GM12878 (cell line): ENCODE measurements at regions not wholly inside any gene's neighbourhood (a gene's known extent, or its start where the extent isn't known, plus 50 kb on each side); places are given as distances from the start of the nearest gene placed in this dataset.

ENCODE experiments used
- ATAC-seq: fragments of 200-7000 bp; cut with Tn5 transposase; 3 replicates; pipeline ENCODE4 v1.9.1; 2020; ENCODE audit warnings: mild to moderate bottlenecking, moderate library complexity
- BruUV-seq: library from RNA; stranded (reverse); fragments of 400-500 nt; replicated peaks from 2 replicates; lab custom pipeline; 2021; lab: Mats Ljungman, UMichigan
- CTCF ChIA-PET: fragments of 300-600 bp; sonication (Branson Sonifier 250); formaldehyde crosslinking; extraction: SDS; loops from one replicate; lab custom pipeline; 2021; ENCODE audit warnings: inconsistent platforms; lab: Yijun Ruan, JAX
- POLR2A ChIA-PET: fragments of 350-600 bp; formaldehyde crosslinking; extraction: SDS; loops from one replicate; lab custom pipeline; 2021; ENCODE audit warnings: inconsistent platforms; lab: Charles Lee
- RAD21 ChIA-PET: fragments of 300-600 bp; sonication (Branson Sonifier 250); formaldehyde crosslinking; loops from one replicate; lab custom pipeline; 2023; ENCODE audit warnings: antibody characterized with exemption; ENCODE audit not compliant: unreplicated experiment; lab: Charles Lee
- SMC1A ChIA-PET: fragments of 300-600 bp; sonication (Branson Sonifier 250); formaldehyde crosslinking; loops from one replicate; lab custom pipeline; 2023; ENCODE audit not compliant: unreplicated experiment, uncharacterized antibody; lab: Charles Lee
- DNase-seq: peaks from one replicate; pipeline ENCODE4 v3.0.0-alpha.2; 2011; ENCODE audit warnings: low read depth, low spot score
- FAIRE-seq: peaks from 3 replicates; lab custom pipeline; 2011; peaks lifted over from hg19 to GRCh38; lab: Jason Lieb, UNC
- H2AFZ ChIP-seq: 2 replicates; pipeline ENCODE4 v1.6.0; 2011; ENCODE audit warnings: low read depth, low read length, control low read depth; ENCODE audit not compliant: control insufficient read depth
- H3K27ac ChIP-seq: 2 replicates; pipeline ENCODE4 v1.5.1; 2011; ENCODE audit warnings: control low read depth; ENCODE audit not compliant: control insufficient read depth, insufficient read depth
- H3K27me3 ChIP-seq, 2 experiments: replicated peaks in 1 of 2; 2 replicates each; pipeline versions ENCODE4 v1.6.0 to v1.6.1; 2011; ENCODE audit warnings: low read length in 1 of 2; ENCODE audit not compliant: control insufficient read depth in 2 of 2, insufficient read depth in 2 of 2
- H3K36me3 ChIP-seq, 2 experiments: 2 replicates each; pipeline ENCODE4 v1.5.1; 2011; ENCODE audit warnings: low read length in 1 of 2; ENCODE audit not compliant: control insufficient read depth in 2 of 2, insufficient read depth in 2 of 2
- H3K4me1 ChIP-seq: 2 replicates; pipeline ENCODE4 v1.6.1; 2011; ENCODE audit warnings: mild to moderate bottlenecking, low read length, moderate library complexity, mixed read lengths; ENCODE audit not compliant: control insufficient read depth, insufficient read depth
- H3K4me2 ChIP-seq: 2 replicates; pipeline ENCODE4 v1.6.0; 2011; ENCODE audit warnings: control low read depth; ENCODE audit not compliant: control insufficient read depth, insufficient read depth
- H3K4me3 ChIP-seq: fragments of 200-600 bp; sonication (generic); 2 replicates; pipeline ENCODE4 v1.5.1; 2016
- H3K79me2 ChIP-seq: 2 replicates; pipeline ENCODE4 v1.6.0; 2011; ENCODE audit warnings: low read length; ENCODE audit not compliant: control insufficient read depth, insufficient read depth
- H3K9ac ChIP-seq: 2 replicates; pipeline ENCODE4 v1.8.0; 2011; ENCODE audit warnings: low read length, control low read depth, mixed read lengths; ENCODE audit not compliant: control insufficient read depth, insufficient read depth
- H3K9me3 ChIP-seq: replicated peaks from 3 replicates; pipeline ENCODE4 v1.5.1; 2011; ENCODE audit warnings: mild to moderate bottlenecking, low read length; ENCODE audit not compliant: control insufficient read depth, insufficient read depth
- H4K20me1 ChIP-seq: 2 replicates; pipeline ENCODE4 v1.6.0; 2011; ENCODE audit not compliant: control insufficient read depth, insufficient read depth
- ATF7 ChIP-seq: fragments of 450-650 bp; IDR thresholded peaks from 2 replicates; pipeline ENCODE4 v1.6.1; 2016; ENCODE audit warnings: low read depth, mild to moderate bottlenecking
- BCL3 ChIP-seq: IDR thresholded peaks from 2 replicates; pipeline ENCODE4 v1.6.1; 2011; ENCODE audit warnings: borderline replicate concordance, low read depth, mild to moderate bottlenecking, moderate library complexity, low read length; ENCODE audit not compliant: insufficient read depth, poor library complexity, severe bottlenecking
- CEBPB ChIP-seq, 2 experiments: fragments of 150-350 bp in 1 of 2; IDR thresholded peaks; 2 replicates each; pipeline ENCODE4 v1.6.1; 2012 to 2014; ENCODE audit warnings: low read depth in 2 of 2, low read length in 2 of 2, borderline replicate concordance in 1 of 2, inconsistent platforms in 1 of 2
- CHD1 ChIP-seq: IDR thresholded peaks from 2 replicates; pipeline ENCODE4 v1.6.1; 2012; ENCODE audit warnings: low read depth, low read length, improper control_type of control experiment
- EP300 ChIP-seq, 2 experiments: fragments of 150-350 bp in 1 of 2; IDR thresholded peaks; 2 replicates each; pipeline ENCODE4 v1.6.1; 2011 to 2012; ENCODE audit warnings: low read depth in 2 of 2, low read length in 2 of 2, borderline replicate concordance in 1 of 2, improper control_type of control experiment in 1 of 2, inconsistent platforms in 1 of 2; ENCODE audit not compliant: control insufficient read depth in 1 of 2
- HCFC1 ChIP-seq: fragments of 150-350 bp; IDR thresholded peaks from 2 replicates; pipeline ENCODE4 v1.6.1; 2014; ENCODE audit warnings: low read length
- IRF4 ChIP-seq: IDR thresholded peaks from 2 replicates; pipeline ENCODE4 v1.6.1; 2011; ENCODE audit warnings: low read depth, low read length
- NRF1 ChIP-seq: conservative IDR thresholded peaks from 2 replicates; pipeline ENCODE4 v1.6.1; 2011; ENCODE audit warnings: mild to moderate bottlenecking, low read depth, low read length, improper control_type of control experiment
- RBBP5 ChIP-seq: fragments of 200-600 bp; sonication (generic); conservative IDR thresholded peaks from 2 replicates; pipeline ENCODE4 v1.6.1; 2016
- REST ChIP-seq: IDR thresholded peaks from 2 replicates; pipeline ENCODE4 v1.6.1; 2012; ENCODE audit warnings: mild to moderate bottlenecking, low read depth, low read length
- SKIL ChIP-seq: fragments of 450-650 bp; IDR thresholded peaks from 2 replicates; pipeline ENCODE4 v1.6.1; 2017; ENCODE audit warnings: mild to moderate bottlenecking, low read depth, inconsistent platforms; ENCODE audit not compliant: poor library complexity, severe bottlenecking
- TBL1XR1 ChIP-seq: IDR thresholded peaks from 2 replicates; pipeline ENCODE4 v1.6.1; 2012; ENCODE audit warnings: low read depth, low read length, improper control_type of control experiment
- YBX1 ChIP-seq: fragments of 450-650 bp; IDR thresholded peaks from 2 replicates; pipeline ENCODE4 v1.6.1; 2016; ENCODE audit warnings: antibody characterized with exemption
- ZBED1 ChIP-seq: IDR thresholded peaks from 2 replicates; pipeline ENCODE4 v1.6.1; 2016; ENCODE audit warnings: borderline replicate concordance
- ZBTB33 ChIP-seq: fragments of 450-650 bp; IDR thresholded peaks from 2 replicates; pipeline ENCODE4 v1.6.1; 2017; ENCODE audit warnings: mild to moderate bottlenecking
- ZNF207 ChIP-seq: fragments of 450-650 bp; IDR thresholded peaks from 2 replicates; pipeline ENCODE4 v1.6.1; 2014; ENCODE audit warnings: antibody characterized with exemption, mild to moderate bottlenecking, borderline replicate concordance
- in situ Hi-C: fragments of 300-500 bp; cut with MboI; formaldehyde crosslinking; loops from 9 replicates; pipeline ENCODE4 v1.14.3; 2018; ENCODE audit warnings: mixed read lengths
- intact Hi-C: fragments of 100-400 bp; cut with micrococcal nuclease; formaldehyde crosslinking; loops from one replicate; pipeline ENCODE4 v1.14.2; 2022; ENCODE audit not compliant: unreplicated experiment

- no peaks in the 10 kb centered on the region for H3K36me3 ChIP-seq
- SMC1A ChIA-PET: no interaction called here
- no peak overlapping the region for H3K27ac ChIP-seq
- DNase-seq (no peak), FAIRE-seq (no peak), ATAC-seq (no peak)
- POLR2A ChIA-PET: no interaction called here
- H2AFZ ChIP-seq: no peak overlapping the region
- intact Hi-C loops: no loop called here
- CTCF ChIA-PET: no interaction called here
- RAD21 ChIA-PET: interaction anchor here (1.2 kb wide), 1 partner anchor 168 kb away, joined by 3 read pairs; no protein-coding TSS in a partner anchor
- H3K4me2 ChIP-seq: no peak overlapping the region
- BruUV-seq: no TSS peak
- no peaks in the 10 kb centered on the region for H3K79me2 ChIP-seq
- no peaks in the 10 kb centered on the region for H3K9me3 ChIP-seq
- no peak overlapping the region for H3K9ac ChIP-seq
- H4K20me1 ChIP-seq: no peaks in the 10 kb centered on the region
- H3K4me1 ChIP-seq: no peaks in the 10 kb centered on the region
- in situ Hi-C loops: no loop called here
- H3K4me3 ChIP-seq: no peak overlapping the region
- no peaks in the 10 kb centered on the region for H3K27me3 ChIP-seq
- TF ChIP-seq TBL1XR1: no peak
- TF ChIP-seq ZNF207: no peak
- TF ChIP-seq ATF7: no peak
- no peak for TF ChIP-seq CHD1
- TF ChIP-seq EP300 (IDR thresholded peaks at IDR 0.05; ENCODE audit: borderline replicate concordance in 1 of 2, control insufficient read depth in 1 of 2, low read depth in 2 of 2, low read length in 2 of 2): no peak
- no peak for TF ChIP-seq IRF4
- no peak for TF ChIP-seq SKIL
- TF ChIP-seq NRF1: no peak
- TF ChIP-seq ZBTB33: no peak
- no peak for TF ChIP-seq BCL3
- TF ChIP-seq YBX1: no peak
- no peak for TF ChIP-seq ZBED1
- no peak for TF ChIP-seq REST
- TF ChIP-seq CEBPB (IDR thresholded peaks at IDR 0.05; ENCODE audit: borderline replicate concordance in 1 of 2, low read depth in 2 of 2, low read length in 2 of 2): no peak
- TF ChIP-seq RBBP5: no peak
- TF ChIP-seq HCFC1: no peak
Measured at GRCh38 chr5:90099099-90099498, 310.5 kb downstream of the CETN3 start.
